Spleen (tissue), 11 donors: ENCODE measurements at regions not wholly inside any gene's neighbourhood (a gene's known extent, or its start where the extent isn't known, plus 50 kb on each side); places are given as distances from the start of the nearest gene placed in this dataset.
"Not testable (repeated sequence)": the region's sequence is repeated elsewhere in the genome, so short reads cannot be mapped to it uniquely, and the experiment has no call there.

Experiments
- DNase-seq: peaks from one replicate; pipeline ENCODE4 v3.0.0-alpha.2; 2020
- H3K27ac ChIP-seq, 8 donors: fragments of 200-600 bp; sonication (generic) in 7 of 8; 1 replicate in 4 of 8; 2 replicates in 4 of 8; pipeline versions ENCODE4 v1.5.0 to v1.8.0; 2016 to 2021; ENCODE audit warnings: inconsistent platforms in 4 of 8, mild to moderate bottlenecking in 4 of 8, moderate library complexity in 1 of 8
- H3K27me3 ChIP-seq, 7 donors: fragments of 200-600 bp; sonication (generic) in 6 of 7; replicated peaks in 1 of 7; 1 replicate in 4 of 7; 2 replicates in 3 of 7; pipeline versions ENCODE4 v1.5.0 to v1.8.0; 2016 to 2021; ENCODE audit warnings: inconsistent platforms in 3 of 7, mild to moderate bottlenecking in 1 of 7
- H3K36me3 ChIP-seq, 6 donors: fragments of 200-600 bp; sonication (generic) in 5 of 6; 1 replicate in 4 of 6; 2 replicates in 2 of 6; pipeline versions ENCODE4 v1.5.0 to v1.8.0; 2016 to 2021; ENCODE audit warnings: inconsistent platforms in 2 of 6
- H3K4me1 ChIP-seq, 6 donors: fragments of 200-600 bp; sonication (generic) in 5 of 6; 1 replicate in 3 of 6; 2 replicates in 3 of 6; pipeline versions ENCODE4 v1.5.0 to v1.8.0; 2016 to 2021; ENCODE audit warnings: inconsistent platforms in 3 of 6
- H3K4me3 ChIP-seq, 8 donors: fragments of 200-600 bp; sonication (generic) in 7 of 8; 1 replicate in 4 of 8; 2 replicates in 4 of 8; pipeline versions ENCODE4 v1.5.0 to v1.8.0; 2016 to 2021; ENCODE audit warnings: inconsistent platforms in 4 of 8, mild to moderate bottlenecking in 4 of 8, moderate library complexity in 2 of 8
- H3K9me3 ChIP-seq, 8 donors: fragments of 200-600 bp; sonication (generic) in 7 of 8; 1 replicate in 4 of 8; 2 replicates in 4 of 8; pipeline versions ENCODE4 v1.5.0 to v1.8.0; 2016 to 2021; ENCODE audit warnings: inconsistent platforms in 4 of 8
- POLR2A ChIP-seq, 3 donors: fragments of 450-650 bp; IDR thresholded peaks; one replicate each; pipeline ENCODE4 v1.5.1; 2017; ENCODE audit warnings: antibody characterized with exemption in 3 of 3, mild to moderate bottlenecking in 1 of 3
- POLR2AphosphoS5 ChIP-seq, 3 donors: sonication (generic); formaldehyde crosslinking; IDR thresholded peaks; one replicate each; pipeline ENCODE4 v1.5.1; 2017; ENCODE audit warnings: antibody characterized with exemption in 3 of 3
- WGBS, 5 donors: extraction: QIAGEN DNeasy Blood & Tissue Kit in 3 of 5; methylation state at CpG; one replicate each; pipeline versions ENCODE4 v1.1.5 to v1.1.7; 2013 to 2018; 5-methylcytosine and 5-hydroxymethylcytosine counted together
- intact Hi-C: fragments of 100-400 bp; cut with DNase I; formaldehyde crosslinking; loops from one replicate; pipeline ENCODE4 v1.15.0; 2023; ENCODE audit warnings: low total_unique reads
- TF ChIP-seq, protein P1 (sequence below), 11 experiments: fragments of 200-600 bp in 7 of 11; fragments of 450-650 bp in 4 of 11; sonication (generic) in 4 of 11; IDR thresholded peaks in 8 of 11; conservative IDR thresholded peaks in 3 of 11; 1 replicate in 7 of 11; 2 replicates in 4 of 11; pipeline versions ENCODE4 v1.4.0 to v1.8.0; 2016 to 2021; ENCODE audit warnings: antibody characterized with exemption in 11 of 11, inconsistent platforms in 4 of 11, mild to moderate bottlenecking in 1 of 11
- donor health status: healthy with polysubstance abuse.
- donor health status: DM: no; HTN: no; CAD: no; lungs with moderate emphysema.
- donor health status: DM: no; HTN: no; CAD: no.
- donor health status: Bipolar disorder and iron deficiency.
- donor health status: healthy.
- donor health status: DM: no; HTN: no; CAD: no.
- donor health status: DM: yes; HTN: yes; CAD: no.

DNA sequence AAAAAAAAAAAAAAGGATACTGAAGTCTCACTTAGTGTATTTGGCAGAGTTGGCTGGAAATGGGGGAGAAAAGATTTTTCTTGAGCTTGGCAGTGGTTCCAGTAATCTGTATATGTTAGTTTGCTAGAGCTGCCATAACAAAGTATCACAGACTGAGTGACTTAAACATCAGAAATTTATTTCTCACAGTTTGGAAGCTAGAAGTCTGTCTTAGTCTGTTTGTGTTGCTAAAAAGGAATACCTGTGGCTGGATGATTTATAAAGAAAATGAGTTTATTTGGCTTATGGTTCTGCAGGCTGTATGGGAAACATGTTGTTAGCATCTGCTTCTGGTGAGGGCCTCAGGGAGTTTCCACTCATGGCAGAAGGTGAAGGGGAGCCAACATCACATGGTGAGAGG, 89.6 kb upstream of the CEP78 start:
- intact Hi-C loops = no loop called here
- Histone ChIP-seq H3K27me3 (no peaks in the 10 kb centered on the region), H3K4me3 (no peak overlapping the region), H3K36me3 (no peaks in the 10 kb centered on the region), H3K9me3 (peaks cover 0 to 19% (median 13%) of the 10 kb centered on the region in 8 donors), H3K27ac (no peak overlapping the region), H3K4me1 (peaks cover 0 to 3% (median 0%) of the 10 kb centered on the region in 6 donors)
- TF ChIP-seq, protein P1, sequence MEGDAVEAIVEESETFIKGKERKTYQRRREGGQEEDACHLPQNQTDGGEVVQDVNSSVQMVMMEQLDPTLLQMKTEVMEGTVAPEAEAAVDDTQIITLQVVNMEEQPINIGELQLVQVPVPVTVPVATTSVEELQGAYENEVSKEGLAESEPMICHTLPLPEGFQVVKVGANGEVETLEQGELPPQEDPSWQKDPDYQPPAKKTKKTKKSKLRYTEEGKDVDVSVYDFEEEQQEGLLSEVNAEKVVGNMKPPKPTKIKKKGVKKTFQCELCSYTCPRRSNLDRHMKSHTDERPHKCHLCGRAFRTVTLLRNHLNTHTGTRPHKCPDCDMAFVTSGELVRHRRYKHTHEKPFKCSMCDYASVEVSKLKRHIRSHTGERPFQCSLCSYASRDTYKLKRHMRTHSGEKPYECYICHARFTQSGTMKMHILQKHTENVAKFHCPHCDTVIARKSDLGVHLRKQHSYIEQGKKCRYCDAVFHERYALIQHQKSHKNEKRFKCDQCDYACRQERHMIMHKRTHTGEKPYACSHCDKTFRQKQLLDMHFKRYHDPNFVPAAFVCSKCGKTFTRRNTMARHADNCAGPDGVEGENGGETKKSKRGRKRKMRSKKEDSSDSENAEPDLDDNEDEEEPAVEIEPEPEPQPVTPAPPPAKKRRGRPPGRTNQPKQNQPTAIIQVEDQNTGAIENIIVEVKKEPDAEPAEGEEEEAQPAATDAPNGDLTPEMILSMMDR (IDR thresholded peaks at IDR 0.05 in 8 of 11, conservative IDR thresholded peaks at IDR 0.05 in 3 of 11) = no peak
- TF ChIP-seq POLR2AphosphoS5 (IDR thresholded peaks at IDR 0.05) (no peak), POLR2A (IDR thresholded peaks at IDR 0.05) (no peak)
- DNase-seq = no peak

DNA sequence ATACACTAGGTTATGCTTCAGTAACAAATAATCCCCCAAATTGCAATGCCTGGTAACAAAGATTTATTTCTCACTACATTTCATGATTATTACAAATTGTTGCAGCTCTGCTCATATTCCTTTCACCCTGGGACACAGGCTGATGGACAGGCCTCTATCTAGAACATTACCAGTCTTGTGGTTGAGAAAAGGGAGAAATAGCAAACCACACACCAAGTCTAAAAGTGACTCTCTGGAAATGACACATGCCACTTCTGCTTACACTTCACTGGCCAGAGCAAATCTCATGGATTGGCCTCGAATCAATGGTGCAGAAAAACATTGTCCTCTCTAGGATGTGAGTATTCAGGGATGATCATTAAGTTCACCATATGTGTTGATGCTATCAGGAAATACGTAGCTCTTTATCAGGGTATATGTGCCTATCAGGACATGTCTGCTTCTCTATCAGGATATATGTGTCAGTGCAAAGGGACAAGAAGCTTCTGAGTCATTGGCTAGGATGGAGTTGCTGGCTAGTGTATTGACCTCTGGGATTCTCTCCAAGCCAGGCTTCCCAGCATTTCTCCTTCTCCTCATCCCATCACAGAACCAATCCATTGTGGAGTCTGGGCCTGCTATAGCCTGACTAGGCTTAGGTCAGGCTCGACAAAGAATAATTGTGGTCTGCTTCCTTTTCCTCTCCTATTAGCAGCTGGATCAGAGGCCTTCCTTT, 91.1 kb upstream of the CEP78 start:
- no peak for DNase-seq
- H3K9me3 ChIP-seq = peaks cover 0 to 25% (median 20%) of the 10 kb centered on the region in 8 donors
- no peak overlapping the region for H3K27ac ChIP-seq
- WGBS, 5 donors = 37 to 63% (median 56%) methylated on average over 3 of the region's 3 CpGs
- peaks cover 0 to 3% (median 0%) of the 10 kb centered on the region in 6 donors for H3K4me1 ChIP-seq
- no peaks in the 10 kb centered on the region for H3K27me3 ChIP-seq
- TF ChIP-seq, protein P1 (IDR thresholded peaks at IDR 0.05 in 8 of 11, conservative IDR thresholded peaks at IDR 0.05 in 3 of 11) = no peak
- H3K4me3 ChIP-seq = no peak overlapping the region
- H3K36me3 ChIP-seq = no peaks in the 10 kb centered on the region
- intact Hi-C loops = no loop called here

DNA sequence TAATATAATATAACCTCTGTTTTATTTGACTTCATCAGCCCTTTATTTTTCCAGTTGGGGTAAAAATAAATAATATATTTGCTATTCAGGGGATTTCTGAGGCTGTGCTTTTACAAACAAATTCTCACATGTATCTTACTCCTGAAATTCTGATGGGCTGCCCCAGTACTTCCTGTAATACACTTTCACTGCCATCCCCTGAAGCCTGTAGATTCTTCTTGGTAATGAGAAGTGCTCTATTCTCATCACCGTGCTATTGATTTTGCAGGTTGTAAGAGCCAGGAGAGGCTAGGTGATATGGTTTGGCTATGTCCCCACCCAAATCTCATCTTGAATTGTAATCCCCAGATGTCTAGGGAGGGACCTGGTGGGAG, 91.9 kb upstream of the CEP78 start:
- 70 to 91% (median 83%) methylated on average over 1 of the region's 1 CpG for WGBS, 5 donors
- Histone ChIP-seq H3K36me3 (no peaks in the 10 kb centered on the region), H3K4me3 (no peak overlapping the region), H3K27me3 (no peaks in the 10 kb centered on the region), H3K4me1 (peaks cover 0 to 3% (median 0%) of the 10 kb centered on the region in 6 donors), H3K27ac (no peak overlapping the region), H3K9me3 (peaks cover 0 to 32% (median 27%) of the 10 kb centered on the region in 8 donors)
- no peak for DNase-seq
- no peak for TF ChIP-seq POLR2A (IDR thresholded peaks at IDR 0.05)
- no peak for TF ChIP-seq POLR2AphosphoS5 (IDR thresholded peaks at IDR 0.05)
- TF ChIP-seq, protein P1 (IDR thresholded peaks at IDR 0.05 in 8 of 11, conservative IDR thresholded peaks at IDR 0.05 in 3 of 11) = no peak
- intact Hi-C loops = no loop called here

DNA sequence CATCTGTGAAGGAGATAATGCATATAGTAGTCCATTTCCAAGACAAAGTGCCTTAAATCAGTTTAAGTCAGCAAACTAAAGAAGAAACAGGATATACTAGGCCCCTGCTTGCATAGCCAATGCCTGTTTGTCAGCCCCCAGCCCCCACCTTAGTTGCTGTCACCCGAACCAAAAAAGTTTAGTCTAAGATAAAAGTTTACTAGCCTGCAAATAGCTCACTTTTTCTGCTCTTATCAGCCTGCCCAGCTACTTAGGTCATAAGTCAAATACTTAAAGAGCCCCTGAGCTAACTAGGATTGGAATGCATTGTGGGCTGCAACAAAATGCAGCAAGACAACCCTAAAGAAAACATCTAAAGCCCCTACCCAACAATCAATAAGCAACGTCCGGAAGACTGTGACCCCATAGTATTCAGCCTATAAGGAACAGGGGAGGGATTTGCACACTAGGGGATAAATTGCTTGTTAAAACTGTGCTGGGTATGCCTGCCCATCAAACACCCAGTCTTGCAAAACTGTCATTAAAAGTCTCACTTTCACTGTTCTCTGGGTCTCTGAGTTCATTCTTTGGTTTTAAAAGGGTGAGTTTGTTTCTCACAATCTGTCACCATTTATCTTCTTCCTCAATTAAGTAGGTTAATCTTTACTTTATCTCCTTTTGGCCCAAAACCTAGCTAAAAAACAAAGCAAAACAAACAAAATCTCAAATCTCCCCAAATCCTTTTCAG, 92.4 kb upstream of the CEP78 start:
- no peak for DNase-seq
- H3K27me3 ChIP-seq = no peaks in the 10 kb centered on the region
- intact Hi-C loops = no loop called here
- H3K27ac ChIP-seq = no peak overlapping the region
- peaks cover 0 to 3% (median 0%) of the 10 kb centered on the region in 6 donors for H3K4me1 ChIP-seq
- H3K9me3 ChIP-seq = peaks cover 0 to 35% (median 29%) of the 10 kb centered on the region in 8 donors
- H3K36me3 ChIP-seq = no peaks in the 10 kb centered on the region
- TF ChIP-seq, protein P1 (IDR thresholded peaks at IDR 0.05 in 8 of 11, conservative IDR thresholded peaks at IDR 0.05 in 3 of 11) = no peak
- TF ChIP-seq POLR2AphosphoS5 (IDR thresholded peaks at IDR 0.05) (no peak), POLR2A (IDR thresholded peaks at IDR 0.05) (no peak)
- no peak overlapping the region for H3K4me3 ChIP-seq
- 60 to 89% (median 71%) methylated on average over 3 of the region's 3 CpGs for WGBS, 5 donors

DNA sequence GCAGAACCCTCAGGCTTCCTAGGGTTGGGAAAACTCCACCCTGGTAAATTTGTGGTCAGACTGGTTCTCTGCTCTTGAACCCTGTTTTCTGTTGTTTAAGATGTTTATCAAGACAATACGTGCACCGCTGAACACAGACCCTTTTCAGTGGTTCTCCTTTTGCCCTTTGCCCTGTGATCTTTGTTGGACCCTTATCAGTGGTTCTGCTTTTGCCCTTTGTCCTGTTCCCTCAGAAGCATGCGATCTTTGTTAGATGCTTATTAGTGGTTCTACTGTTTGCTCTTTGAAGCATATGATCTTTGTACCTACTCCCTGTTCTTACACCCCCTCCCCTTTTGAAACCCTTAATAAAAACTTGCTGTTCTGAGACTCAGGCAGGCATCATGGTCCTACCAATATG, 93.6 kb upstream of the CEP78 start:
- intact Hi-C loops, H3K27me3 ChIP-seq, H3K4me3 ChIP-seq, H3K36me3 ChIP-seq, H3K27ac ChIP-seq, H3K4me1 ChIP-seq, DNase-seq: not testable (repeated sequence)
- peaks cover 0 to 41% (median 30%) of the 10 kb centered on the region in 8 donors for H3K9me3 ChIP-seq
- WGBS, 5 donors = 93 to 100% (median 97%) methylated on average over 3 of the region's 3 CpGs
